Upper lobe of left lung (tissue), 6 donors: ENCODE measurements at regions not wholly inside any gene's neighbourhood (a gene's known extent, or its start where the extent isn't known, plus 50 kb on each side); places are given as distances from the start of the nearest gene placed in this dataset.
"Not testable (repeated sequence)": the region's sequence is repeated elsewhere in the genome, so short reads cannot be mapped to it uniquely, and the experiment has no call there.

Source experiments
- ATAC-seq, 2 donors: fragments of 200-7000 bp; cut with Tn5 transposase; one replicate each; pipeline ENCODE4 v1.9.1; 2022; ENCODE audit warnings: mild to moderate bottlenecking in 2 of 2, moderate library complexity in 2 of 2; ENCODE audit not compliant: low FRiP score in 2 of 2
- DNase-seq, 2 donors: peaks; one replicate each; pipeline ENCODE4 v3.0.0-alpha.2; 2019 to 2020
- H3K27ac ChIP-seq, 4 donors: fragments of 200-600 bp; sonication (generic); one replicate each; pipeline ENCODE4 v1.5.1; 2016 to 2019
- H3K27me3 ChIP-seq, 4 donors: fragments of 200-600 bp; sonication (generic); one replicate each; pipeline ENCODE4 v1.5.1; 2017 to 2019
- H3K36me3 ChIP-seq, 4 donors: fragments of 200-600 bp; sonication (generic); one replicate each; pipeline ENCODE4 v1.5.1; 2016 to 2019
- H3K4me1 ChIP-seq, 4 donors: fragments of 200-600 bp; sonication (generic); one replicate each; pipeline ENCODE4 v1.5.1; 2018 to 2019
- H3K4me3 ChIP-seq, 4 donors: fragments of 200-600 bp; sonication (generic); one replicate each; pipeline ENCODE4 v1.5.1; 2017 to 2019; ENCODE audit warnings: mild to moderate bottlenecking in 2 of 4, moderate library complexity in 1 of 4
- H3K9me3 ChIP-seq, 4 donors: fragments of 200-600 bp; sonication (generic); one replicate each; pipeline ENCODE4 v1.5.1; 2018 to 2019
- CTCF ChIP-seq, 6 experiments: fragments of 450-650 bp in 4 of 6; fragments of 200-600 bp in 2 of 6; sonication (generic) in 2 of 6; IDR thresholded peaks; one replicate each; pipeline ENCODE4 v1.5.1; 2016 to 2019; ENCODE audit warnings: antibody characterized with exemption in 6 of 6
- EP300 ChIP-seq, 4 donors: sonication (generic); formaldehyde crosslinking; IDR thresholded peaks; one replicate each; pipeline ENCODE4 v1.5.1; 2017; ENCODE audit warnings: antibody characterized with exemption in 4 of 4, control low read depth in 2 of 4
- POLR2A ChIP-seq, 4 donors: fragments of 450-650 bp; IDR thresholded peaks; one replicate each; pipeline ENCODE4 v1.5.1; 2016 to 2017; ENCODE audit warnings: antibody characterized with exemption in 4 of 4, mild to moderate bottlenecking in 2 of 4
- POLR2AphosphoS5 ChIP-seq, 2 donors: sonication (generic); formaldehyde crosslinking; IDR thresholded peaks; one replicate each; pipeline ENCODE4 v1.5.1; 2017; ENCODE audit warnings: antibody characterized with exemption in 2 of 2
- WGBS, 2 donors: methylation state at CpG; one replicate each; pipeline ENCODE4 v1.1.5; 2017 to 2018; 5-methylcytosine and 5-hydroxymethylcytosine counted together
- donor health status: DM: no; HTN: no; CAD: no; lungs with moderate emphysema.
- donor health status: DM: no; HTN: yes; CAD: no; lungs with severe emphysema.

GRCh38 chrY:12365311-12365910 lies 335.6 kb upstream of the USP9Y start:
- no peaks in the 10 kb centered on the region for H3K36me3 ChIP-seq
- no peak for TF ChIP-seq POLR2AphosphoS5 (IDR thresholded peaks at IDR 0.05)
- TF ChIP-seq EP300 (IDR thresholded peaks at IDR 0.05) = no peak
- no peak for TF ChIP-seq POLR2A (IDR thresholded peaks at IDR 0.05)
- TF ChIP-seq CTCF (IDR thresholded peaks at IDR 0.05) = no peak
- H3K4me1 ChIP-seq = no peaks in the 10 kb centered on the region
- ATAC-seq = no peak
- no peaks in the 10 kb centered on the region for H3K27me3 ChIP-seq
- no peak overlapping the region for H3K27ac ChIP-seq
- no peak for DNase-seq
- WGBS, 2 donors = 35% methylated on average over 3 of the region's 5 CpGs; no CpG with 5 or more reads in 1 of the 2 donors
- H3K9me3 ChIP-seq = no peaks in the 10 kb centered on the region
- no peak overlapping the region for H3K4me3 ChIP-seq

GRCh38 chrY:12374588-12374987 lies 326.4 kb upstream of the USP9Y start:
- not testable (repeated sequence) for H3K4me3 ChIP-seq, H3K9me3 ChIP-seq, DNase-seq, H3K27me3 ChIP-seq, H3K36me3 ChIP-seq, H3K4me1 ChIP-seq, H3K27ac ChIP-seq, ATAC-seq
- no CpG with 5 or more reads among the region's 2 CpGs for WGBS, 2 donors

GRCh38 chrY:12391655-12392559 lies 309.1 kb upstream of the USP9Y start:
- peak in 1 of 2 donors; percentile 32 for ATAC-seq
- H3K4me1 ChIP-seq, H3K4me3 ChIP-seq, H3K27me3 ChIP-seq, H3K36me3 ChIP-seq, DNase-seq, H3K9me3 ChIP-seq: not testable (repeated sequence)
- H3K27ac ChIP-seq = peak overlapping the region in 2 of 4 donors; percentile 24 to 46
- 29% methylated on average over 13 of the region's 17 CpGs; no CpG with 5 or more reads in 1 of the 2 donors for WGBS, 2 donors

GRCh38 chrY:12393190-12393589 lies 307.8 kb upstream of the USP9Y start:
- no peak for ATAC-seq
- H3K4me3 ChIP-seq = no peak overlapping the region
- no peaks in the 10 kb centered on the region for H3K9me3 ChIP-seq
- no peaks in the 10 kb centered on the region for H3K4me1 ChIP-seq
- H3K36me3 ChIP-seq = no peaks in the 10 kb centered on the region
- no peak for DNase-seq
- H3K27me3 ChIP-seq = no peaks in the 10 kb centered on the region
- H3K27ac ChIP-seq = no peak overlapping the region
- no peak for TF ChIP-seq POLR2A (IDR thresholded peaks at IDR 0.05)
- WGBS, 2 donors = 54% methylated on average over 8 of the region's 8 CpGs; no CpG with 5 or more reads in 1 of the 2 donors

GRCh38 chrY:12395381-12396120 lies 305.5 kb upstream of the USP9Y start:
- not testable (repeated sequence) for H3K4me3 ChIP-seq, H3K27ac ChIP-seq, H3K4me1 ChIP-seq, H3K36me3 ChIP-seq, ATAC-seq, H3K27me3 ChIP-seq, H3K9me3 ChIP-seq, DNase-seq
- WGBS, 2 donors = 40% methylated on average over 5 of the region's 5 CpGs; no CpG with 5 or more reads in 1 of the 2 donors

GRCh38 chrY:12403916-12404315 lies 297.1 kb upstream of the USP9Y start:
- H3K4me1 ChIP-seq = no peaks in the 10 kb centered on the region
- no peak overlapping the region for H3K27ac ChIP-seq
- no peak for TF ChIP-seq EP300 (IDR thresholded peaks at IDR 0.05)
- no peak for TF ChIP-seq POLR2AphosphoS5 (IDR thresholded peaks at IDR 0.05)
- no peak for TF ChIP-seq POLR2A (IDR thresholded peaks at IDR 0.05)
- no peak for TF ChIP-seq CTCF (IDR thresholded peaks at IDR 0.05)
- H3K36me3 ChIP-seq = no peaks in the 10 kb centered on the region
- WGBS, 2 donors = 51% methylated on average over 3 of the region's 3 CpGs; no CpG with 5 or more reads in 1 of the 2 donors
- H3K4me3 ChIP-seq = no peak overlapping the region
- no peaks in the 10 kb centered on the region for H3K9me3 ChIP-seq
- ATAC-seq (no peak), DNase-seq (no peak)
- no peaks in the 10 kb centered on the region for H3K27me3 ChIP-seq
